NCI-H2196 treated with DMSO at 0.1 percent for 48 hours (cell line): ENCODE measurements at regions not wholly inside any gene's neighbourhood (a gene's known extent, or its start where the extent isn't known, plus 50 kb on each side); places are given as distances from the start of the nearest gene placed in this dataset.
"Not testable (repeated sequence)": the region's sequence is repeated elsewhere in the genome, so short reads cannot be mapped to it uniquely, and the experiment has no call there.

ENCODE experiments used
- DNase-seq: peaks from one replicate; lab custom pipeline; 2025; ENCODE audit not compliant: unreplicated experiment; lab: John Stamatoyannopoulos, UW

- no peak for DNase-seq
These were observed 98.7 kb upstream of the SEMA3D start for GRCh38 chr7:85285527-85285926.

DNA sequence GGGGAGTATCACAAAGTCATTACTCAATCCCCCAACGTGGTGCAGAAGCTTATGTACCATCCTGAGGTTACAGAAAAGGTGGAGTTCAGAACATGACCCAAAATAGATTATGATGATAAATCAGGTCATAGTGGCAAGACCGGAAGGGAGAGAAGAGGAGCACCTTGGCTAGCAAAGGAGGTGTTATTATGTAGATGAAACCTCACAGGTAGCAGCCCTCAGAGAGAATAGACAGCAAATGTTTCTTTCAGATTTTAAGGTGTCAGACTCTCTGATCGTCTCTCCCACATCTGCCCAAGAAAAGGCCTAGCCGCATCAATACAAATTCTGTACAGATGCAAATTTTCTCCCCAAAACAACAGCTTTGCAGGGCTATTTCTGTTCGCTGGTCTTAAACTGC is 88.3 kb upstream of the SEMA3D start:
- DNase-seq: no peak

DNA sequence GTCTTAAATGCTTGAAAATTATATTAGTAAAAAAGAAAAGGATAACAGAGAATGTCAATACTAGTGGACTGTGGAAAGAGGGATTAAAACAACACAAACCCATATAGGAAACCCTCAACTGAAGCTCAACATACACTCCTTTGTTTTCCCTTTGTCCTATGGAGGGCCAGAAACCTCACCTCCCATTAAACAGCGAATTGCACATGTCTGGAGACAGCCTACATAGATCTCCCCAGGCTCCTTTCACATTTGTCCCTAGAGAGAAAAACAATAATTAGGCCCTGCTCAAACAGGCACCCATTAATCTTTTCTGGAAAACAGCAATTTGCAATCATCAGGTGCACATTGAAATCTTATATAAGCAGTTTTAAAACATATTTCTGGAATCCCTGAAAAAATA is 87.6 kb upstream of the SEMA3D start:
- DNase-seq: no peak

- no peak for DNase-seq
These were observed 76.0 kb upstream of the SEMA3D start for GRCh38 chr7:85262891-85263290.

DNA sequence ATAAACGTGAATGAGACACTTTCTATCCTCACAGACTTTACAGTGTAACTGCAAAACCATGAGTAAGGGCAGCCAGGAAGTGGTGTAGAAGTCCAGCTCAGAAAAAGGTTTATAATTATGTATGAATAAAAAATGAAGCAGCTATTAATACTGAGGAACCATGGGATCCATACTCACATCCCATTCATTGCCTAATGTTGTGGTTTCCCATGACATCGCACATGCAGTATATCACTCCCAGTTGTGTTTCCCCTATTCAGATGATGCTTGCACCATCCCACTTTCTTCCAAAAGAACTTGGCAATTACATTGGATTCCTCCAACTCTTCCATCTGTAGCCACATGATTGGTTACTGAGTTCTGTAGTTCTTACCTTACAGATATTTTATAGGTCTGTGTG is 74.5 kb upstream of the SEMA3D start:
- DNase-seq: no peak

DNA sequence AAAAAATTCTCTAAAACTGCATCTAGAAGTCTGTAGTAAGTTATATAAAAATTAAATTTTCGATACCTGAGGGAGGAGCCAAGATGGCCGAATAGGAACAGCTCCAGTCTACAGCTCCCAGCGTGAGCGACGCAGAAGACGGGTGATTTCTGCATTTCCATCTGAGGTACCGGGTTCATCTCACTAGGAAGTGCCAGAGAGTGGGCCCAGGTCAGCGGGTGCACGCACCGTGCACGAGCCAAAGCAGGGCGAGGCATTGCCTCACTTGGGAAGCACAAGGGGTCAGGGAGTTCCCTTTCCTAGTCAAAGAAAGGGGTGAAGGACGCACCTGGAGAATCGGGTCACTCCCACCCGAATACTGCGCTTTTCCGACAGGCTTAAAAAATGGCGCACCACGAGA is 62.9 kb upstream of the SEMA3D start:
- DNase-seq: not testable (repeated sequence)

DNA sequence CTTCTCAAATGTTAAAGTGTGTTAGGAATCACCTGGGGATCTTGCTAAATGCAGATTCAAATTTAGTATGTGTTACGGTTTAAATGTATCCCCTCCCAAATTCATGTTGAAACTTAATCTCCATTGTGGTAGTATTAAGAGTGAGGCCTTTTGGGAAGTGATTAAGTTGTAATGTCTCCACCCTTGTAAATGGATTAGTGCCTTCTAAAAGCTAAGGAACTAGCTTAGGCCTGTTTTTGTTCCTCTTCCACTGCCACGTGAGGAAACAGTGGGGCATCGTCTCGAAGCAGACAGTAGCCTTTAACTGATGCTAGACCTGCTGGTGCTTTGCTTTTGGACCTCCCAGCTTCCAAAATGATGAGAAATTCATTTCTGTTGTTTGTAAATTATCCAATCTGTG is 52.3 kb upstream of the SEMA3D start:
- DNase-seq: no peak

DNA sequence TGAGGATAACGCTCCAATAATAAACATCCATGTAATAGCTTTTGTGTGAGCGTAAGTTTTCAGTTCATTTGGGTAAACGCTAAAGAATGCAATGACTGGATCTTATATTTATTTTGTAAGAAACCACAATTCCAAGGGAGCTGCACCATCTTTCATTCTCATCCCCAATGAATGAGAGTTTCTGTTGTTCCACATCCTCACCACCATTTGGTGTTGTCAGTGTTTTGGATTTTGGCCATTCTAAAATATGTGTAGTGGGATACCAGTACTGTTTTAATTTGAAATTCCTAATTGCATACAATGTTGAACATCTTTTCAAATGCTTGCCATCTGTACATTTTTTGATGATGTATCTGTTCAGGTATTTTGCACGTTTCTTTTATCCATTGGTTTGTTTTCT is 50.9 kb upstream of the SEMA3D start:
- DNase-seq: no peak
